ENCODE measurements at regions not wholly inside any gene's neighbourhood (a gene's known extent, or its start where the extent isn't known, plus 50 kb on each side); places are given as distances from the start of the nearest gene placed in this dataset.
"Not testable (repeated sequence)": the region's sequence is repeated elsewhere in the genome, so short reads cannot be mapped to it uniquely, and the experiment has no call there.

- no peak overlapping the region for H3K4me3 Mint-ChIP-seq
- peaks cover 22% of the 10 kb centered on the region for H3K27me3 Mint-ChIP-seq
- H3K9me3 Mint-ChIP-seq, result peaks cover 6% of the 10 kb centered on the region
- no peaks in the 10 kb centered on the region for H3K4me1 Mint-ChIP-seq (ENCODE audit: low read depth)
- no peaks in the 10 kb centered on the region for H3K36me3 Mint-ChIP-seq (ENCODE audit: low read depth)
- H3K27ac Mint-ChIP-seq, result no peak overlapping the region
Measured at GRCh38 chr21:35982717-35983116, 77.6 kb downstream of the SETD4 start.

- no peak overlapping the region for H3K4me3 Mint-ChIP-seq
- peaks cover 16% of the 10 kb centered on the region for H3K27me3 Mint-ChIP-seq
- H3K9me3 Mint-ChIP-seq, result peaks cover 6% of the 10 kb centered on the region
- H3K27ac Mint-ChIP-seq, result no peak overlapping the region
- no peaks in the 10 kb centered on the region for H3K36me3 Mint-ChIP-seq (ENCODE audit: low read depth)
- no peaks in the 10 kb centered on the region for H3K4me1 Mint-ChIP-seq (ENCODE audit: low read depth)
Measured at GRCh38 chr21:35981514-35982070, 78.7 kb downstream of the SETD4 start.

- H3K27ac Mint-ChIP-seq, result no peak overlapping the region
- no peaks in the 10 kb centered on the region for H3K4me1 Mint-ChIP-seq (ENCODE audit: low read depth)
- peaks cover 6% of the 10 kb centered on the region for H3K9me3 Mint-ChIP-seq
- H3K36me3 Mint-ChIP-seq (ENCODE audit: low read depth), result no peaks in the 10 kb centered on the region
- H3K4me3 Mint-ChIP-seq, result no peak overlapping the region
- H3K27me3 Mint-ChIP-seq, result peaks cover 13% of the 10 kb centered on the region
Measured at GRCh38 chr21:35980821-35981220, 79.5 kb downstream of the SETD4 start.

GRCh38 chr21:35977860-35978259 lies 82.5 kb downstream of the SETD4 start:
- peaks cover 22% of the 10 kb centered on the region for H3K27me3 Mint-ChIP-seq
- H3K9me3 Mint-ChIP-seq; H3K4me1 Mint-ChIP-seq (ENCODE audit: low read depth); H3K4me3 Mint-ChIP-seq; H3K36me3 Mint-ChIP-seq (ENCODE audit: low read depth); H3K27ac Mint-ChIP-seq: not testable (repeated sequence)

GRCh38 chr21:35976929-35977328 lies 83.4 kb downstream of the SETD4 start:
- H3K4me3 Mint-ChIP-seq, result no peak overlapping the region
- peaks cover 6% of the 10 kb centered on the region for H3K9me3 Mint-ChIP-seq
- no peaks in the 10 kb centered on the region for H3K36me3 Mint-ChIP-seq (ENCODE audit: low read depth)
- peaks cover 25% of the 10 kb centered on the region for H3K27me3 Mint-ChIP-seq
- no peak overlapping the region for H3K27ac Mint-ChIP-seq
- no peaks in the 10 kb centered on the region for H3K4me1 Mint-ChIP-seq (ENCODE audit: low read depth)

- Mint-ChIP-seq H3K27ac (no peak overlapping the region), H3K9me3 (peaks cover 6% of the 10 kb centered on the region), H3K27me3 (peaks cover 25% of the 10 kb centered on the region), H3K4me3 (no peak overlapping the region), H3K4me1 (ENCODE audit: low read depth) (no peaks in the 10 kb centered on the region), H3K36me3 (ENCODE audit: low read depth) (no peaks in the 10 kb centered on the region)
Measured at GRCh38 chr21:35976481-35976880, 83.8 kb downstream of the SETD4 start.

- Mint-ChIP-seq H3K27me3 (peaks cover 22% of the 10 kb centered on the region), H3K4me3 (no peak overlapping the region), H3K9me3 (peaks cover 6% of the 10 kb centered on the region), H3K27ac (no peak overlapping the region), H3K4me1 (ENCODE audit: low read depth) (no peaks in the 10 kb centered on the region), H3K36me3 (ENCODE audit: low read depth) (no peaks in the 10 kb centered on the region)
Measured at GRCh38 chr21:35974775-35975174, 85.6 kb downstream of the SETD4 start.

- Mint-ChIP-seq H3K4me1 (ENCODE audit: low read depth) (no peaks in the 10 kb centered on the region), H3K9me3 (no peaks in the 10 kb centered on the region), H3K27ac (no peak overlapping the region), H3K27me3 (peaks cover 17% of the 10 kb centered on the region), H3K36me3 (ENCODE audit: low read depth) (no peaks in the 10 kb centered on the region), H3K4me3 (no peak overlapping the region)
Measured at GRCh38 chr21:35971824-35972223, 88.5 kb downstream of the SETD4 start.

- H3K27me3 Mint-ChIP-seq, result peaks cover 9% of the 10 kb centered on the region
- H3K4me1 Mint-ChIP-seq (ENCODE audit: low read depth), result no peaks in the 10 kb centered on the region
- H3K9me3 Mint-ChIP-seq, result no peaks in the 10 kb centered on the region
Measured at GRCh38 chr21:35969281-35969680, 91.0 kb downstream of the SETD4 start.

GRCh38 chr21:35968564-35968963 lies 91.8 kb downstream of the SETD4 start:
- Mint-ChIP-seq H3K9me3 (no peaks in the 10 kb centered on the region), H3K27me3 (peaks cover 3% of the 10 kb centered on the region), H3K36me3 (ENCODE audit: low read depth) (no peaks in the 10 kb centered on the region), H3K27ac (no peak overlapping the region), H3K4me1 (ENCODE audit: low read depth) (no peaks in the 10 kb centered on the region), H3K4me3 (no peak overlapping the region)

More at GRCh38 chr21:35969281-35969680, 91.0 kb downstream of the SETD4 start:
- H3K27ac Mint-ChIP-seq, result no peak overlapping the region
- no peak overlapping the region for H3K4me3 Mint-ChIP-seq
- no peaks in the 10 kb centered on the region for H3K36me3 Mint-ChIP-seq (ENCODE audit: low read depth)

- H3K4me3 Mint-ChIP-seq, result no peak overlapping the region
- H3K27ac Mint-ChIP-seq, result no peak overlapping the region
- H3K27me3 Mint-ChIP-seq, result no peaks in the 10 kb centered on the region
- H3K4me1 Mint-ChIP-seq (ENCODE audit: low read depth), result no peaks in the 10 kb centered on the region
- H3K9me3 Mint-ChIP-seq, result no peaks in the 10 kb centered on the region
- no peaks in the 10 kb centered on the region for H3K36me3 Mint-ChIP-seq (ENCODE audit: low read depth)
Measured at GRCh38 chr21:35965699-35966098, 94.6 kb downstream of the SETD4 start.

GRCh38 chr21:35963920-35964451 lies 96.3 kb downstream of the SETD4 start:
- Mint-ChIP-seq H3K9me3 (no peaks in the 10 kb centered on the region), H3K27me3 (peaks cover 4% of the 10 kb centered on the region), H3K36me3 (ENCODE audit: low read depth) (no peaks in the 10 kb centered on the region), H3K27ac (no peak overlapping the region), H3K4me3 (no peak overlapping the region), H3K4me1 (ENCODE audit: low read depth) (no peaks in the 10 kb centered on the region)

- Mint-ChIP-seq H3K27me3 (peaks cover 4% of the 10 kb centered on the region), H3K27ac (no peak overlapping the region), H3K9me3 (no peaks in the 10 kb centered on the region), H3K36me3 (ENCODE audit: low read depth) (no peaks in the 10 kb centered on the region), H3K4me3 (no peak overlapping the region), H3K4me1 (ENCODE audit: low read depth) (no peaks in the 10 kb centered on the region)
Measured at GRCh38 chr21:35962917-35963316, 97.4 kb downstream of the SETD4 start.

- H3K4me3 Mint-ChIP-seq, result no peak overlapping the region
- H3K9me3 Mint-ChIP-seq, result no peaks in the 10 kb centered on the region
- H3K27ac Mint-ChIP-seq, result no peak overlapping the region
- H3K27me3 Mint-ChIP-seq, result peaks cover 15% of the 10 kb centered on the region
- H3K36me3 Mint-ChIP-seq (ENCODE audit: low read depth), result no peaks in the 10 kb centered on the region
- no peaks in the 10 kb centered on the region for H3K4me1 Mint-ChIP-seq (ENCODE audit: low read depth)
Measured at GRCh38 chr21:35954066-35954465, 106.3 kb downstream of the SETD4 start.

- peaks cover 15% of the 10 kb centered on the region for H3K27me3 Mint-ChIP-seq
Measured at GRCh38 chr21:35953597-35953996, 106.7 kb downstream of the SETD4 start.

GRCh38 chr21:35952651-35953340 lies 107.5 kb downstream of the SETD4 start:
- no peaks in the 10 kb centered on the region for H3K36me3 Mint-ChIP-seq (ENCODE audit: low read depth)
- H3K4me3 Mint-ChIP-seq, result no peak overlapping the region
- H3K9me3 Mint-ChIP-seq, result no peaks in the 10 kb centered on the region
- no peaks in the 10 kb centered on the region for H3K4me1 Mint-ChIP-seq (ENCODE audit: low read depth)
- H3K27me3 Mint-ChIP-seq, result peaks cover 15% of the 10 kb centered on the region
- no peak overlapping the region for H3K27ac Mint-ChIP-seq

More at GRCh38 chr21:35953597-35953996, 106.7 kb downstream of the SETD4 start:
- Mint-ChIP-seq H3K4me3 (no peak overlapping the region), H3K9me3 (no peaks in the 10 kb centered on the region), H3K4me1 (ENCODE audit: low read depth) (no peaks in the 10 kb centered on the region), H3K27ac (no peak overlapping the region), H3K36me3 (ENCODE audit: low read depth) (no peaks in the 10 kb centered on the region)
